Stimulated activated CD4-positive, alpha-beta T cell treated with anti-CD3 and anti-CD28 coated beads, Interleukin-1b, Interleukin-23, amount 100 ng/mL, for 4 hours (primary cell): ENCODE measurements at regions not wholly inside any gene's neighbourhood (a gene's known extent, or its start where the extent isn't known, plus 50 kb on each side); places are given as distances from the start of the nearest gene placed in this dataset.
"Not testable (repeated sequence)": the region's sequence is repeated elsewhere in the genome, so short reads cannot be mapped to it uniquely, and the experiment has no call there.

Experiments
- DNase-seq, 2 donors: peaks; one replicate each; pipeline ENCODE4 v3.0.0-alpha.2; 2020; ENCODE audit warnings: low read depth in 2 of 2

GRCh38 chr14:88064841-88065240, 59.9 kb downstream of the GPR65 start:
- no peak for DNase-seq

DNA sequence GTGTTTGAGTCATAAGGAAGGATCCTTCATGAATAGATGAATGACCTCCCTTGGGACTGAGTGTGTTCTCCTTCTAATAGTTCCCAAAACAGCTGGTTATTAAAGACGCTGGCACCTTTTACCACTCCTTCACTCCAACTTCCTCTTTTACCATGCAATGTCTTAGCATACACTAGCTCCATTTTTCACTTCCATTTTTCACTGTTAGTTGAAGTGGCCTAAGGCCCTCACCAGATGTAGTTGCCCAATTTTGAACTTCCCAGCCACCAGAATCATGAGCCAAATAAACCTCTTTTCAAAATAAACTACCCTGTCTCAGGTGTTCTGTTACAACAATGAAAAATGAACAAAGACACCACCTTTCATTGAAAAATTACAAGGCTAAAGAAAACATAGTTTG, 64.7 kb downstream of the GPR65 start:
- DNase-seq: no peak

GRCh38 chr14:88075269-88075981, 70.5 kb downstream of the GPR65 start:
- DNase-seq: no peak

- DNase-seq: no peak
Observed at GRCh38 chr14:88078525-88078924, 73.6 kb downstream of the GPR65 start.

GRCh38 chr14:88079624-88080023, 74.7 kb downstream of the GPR65 start:
- no peak for DNase-seq

GRCh38 chr14:88085736-88086135, 80.8 kb downstream of the GPR65 start:
- DNase-seq: no peak

- DNase-seq: no peak
Observed at GRCh38 chr14:88089445-88089844, 84.5 kb downstream of the GPR65 start.

GRCh38 chr14:88092529-88092928, 87.6 kb downstream of the GPR65 start:
- no peak for DNase-seq

DNA sequence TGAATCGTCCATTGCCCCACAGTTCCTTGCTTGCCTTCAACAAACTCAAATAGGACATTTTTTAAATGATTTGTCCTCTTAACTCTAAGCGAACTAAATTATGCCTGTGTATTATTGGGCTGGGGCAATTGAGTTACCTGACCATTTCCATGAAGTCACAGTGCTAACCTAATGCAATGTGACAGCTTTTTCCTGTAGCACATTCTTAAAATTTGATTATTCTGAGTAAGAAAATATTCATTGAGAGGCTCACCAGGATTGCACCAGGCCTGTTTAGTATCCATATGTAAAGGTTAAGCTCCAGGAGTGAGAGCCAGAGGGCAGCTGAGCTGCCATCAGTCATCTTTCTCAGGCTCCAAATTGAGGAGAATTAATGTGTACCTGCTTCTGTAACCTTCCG, 90.9 kb downstream of the GPR65 start:
- DNase-seq: no peak

- DNase-seq: no peak
Observed at GRCh38 chr14:88098163-88098562, 93.2 kb downstream of the GPR65 start.

- no peak for DNase-seq
Observed at GRCh38 chr14:88104710-88105109, 99.8 kb downstream of the GPR65 start.

- DNase-seq: no peak
Observed at GRCh38 chr14:88106377-88106776, 101.4 kb downstream of the GPR65 start.

GRCh38 chr14:88127669-88128068, 122.7 kb downstream of the GPR65 start:
- DNase-seq: not testable (repeated sequence)

DNA sequence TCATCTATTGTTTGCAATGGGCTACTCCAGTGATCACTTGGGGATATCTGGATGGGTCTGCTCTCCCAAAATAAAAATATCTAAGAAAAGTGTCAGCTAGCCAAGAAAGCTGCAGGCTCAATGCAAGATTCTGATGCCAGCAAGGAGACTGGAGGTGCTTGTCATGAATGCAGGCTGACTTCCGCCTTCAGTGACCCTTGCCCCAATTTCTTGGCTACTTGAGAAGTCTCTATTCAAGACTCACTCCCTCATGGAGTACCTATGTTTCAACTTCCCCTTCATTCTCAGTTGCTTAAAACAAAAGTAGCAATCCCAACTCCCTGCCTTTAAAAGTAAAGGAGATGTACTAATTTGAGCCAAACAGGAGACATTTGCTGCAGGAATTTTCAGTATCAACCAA, 123.9 kb downstream of the GPR65 start:
- no peak for DNase-seq

DNA sequence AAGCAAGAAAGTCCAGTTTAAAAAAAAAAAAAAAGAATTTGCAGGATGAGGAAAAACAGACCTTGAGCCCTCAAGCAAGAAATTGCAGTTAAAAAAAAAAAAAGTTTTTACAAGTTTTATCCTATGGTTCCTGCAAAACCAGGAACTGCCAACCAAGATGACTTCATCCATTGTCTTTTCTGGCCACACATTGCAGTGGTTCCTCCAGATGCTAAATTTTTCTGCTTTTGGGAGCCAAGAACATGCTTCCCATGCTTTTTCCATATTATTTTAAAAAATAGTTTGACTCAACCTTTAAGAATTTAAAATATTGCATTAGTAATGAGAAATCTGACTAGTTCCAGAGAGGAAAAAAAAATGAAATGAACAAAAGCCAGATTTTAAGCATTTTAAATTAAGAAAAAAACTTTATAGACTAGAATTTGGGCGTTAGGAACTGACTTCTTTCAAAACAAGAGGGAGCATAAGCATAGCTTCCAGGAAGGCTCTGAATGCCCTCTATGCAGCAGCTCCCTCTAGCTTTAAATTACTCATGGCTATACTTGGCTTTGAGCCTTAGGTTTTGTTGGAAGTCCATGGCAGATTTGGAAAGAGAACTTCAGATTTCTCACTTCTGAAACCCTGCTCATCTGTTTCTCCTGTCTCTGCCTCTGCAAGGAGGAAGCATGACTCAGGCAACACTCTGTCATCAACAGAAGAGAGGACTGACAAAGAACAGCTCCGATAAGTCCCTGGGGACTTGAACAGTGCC, 124.5 kb downstream of the GPR65 start:
- peak in 1 of 2 donors; percentile 5 for DNase-seq

DNA sequence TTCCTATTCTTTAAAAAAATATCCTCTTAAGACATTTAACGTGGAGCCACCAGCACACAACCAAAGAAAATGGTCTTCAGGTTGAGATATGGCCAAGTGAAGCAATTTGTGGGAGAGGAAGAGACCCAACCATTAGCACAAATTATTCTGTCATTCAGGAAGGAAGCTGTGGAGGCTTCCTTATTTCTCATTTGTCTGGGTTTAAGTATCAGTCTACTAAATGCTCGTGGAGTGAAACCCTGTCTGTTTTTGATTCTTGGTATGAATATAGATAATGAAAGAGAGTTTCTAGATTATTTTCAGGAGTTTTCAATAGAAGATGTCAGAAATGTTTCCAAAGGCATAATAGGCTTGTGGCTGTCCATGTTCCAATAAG, 125.1 kb downstream of the GPR65 start:
- DNase-seq: no peak
